ENCODE measurements at regions not wholly inside any gene's neighbourhood (a gene's known extent, or its start where the extent isn't known, plus 50 kb on each side); places are given as distances from the start of the nearest gene placed in this dataset.

DNA sequence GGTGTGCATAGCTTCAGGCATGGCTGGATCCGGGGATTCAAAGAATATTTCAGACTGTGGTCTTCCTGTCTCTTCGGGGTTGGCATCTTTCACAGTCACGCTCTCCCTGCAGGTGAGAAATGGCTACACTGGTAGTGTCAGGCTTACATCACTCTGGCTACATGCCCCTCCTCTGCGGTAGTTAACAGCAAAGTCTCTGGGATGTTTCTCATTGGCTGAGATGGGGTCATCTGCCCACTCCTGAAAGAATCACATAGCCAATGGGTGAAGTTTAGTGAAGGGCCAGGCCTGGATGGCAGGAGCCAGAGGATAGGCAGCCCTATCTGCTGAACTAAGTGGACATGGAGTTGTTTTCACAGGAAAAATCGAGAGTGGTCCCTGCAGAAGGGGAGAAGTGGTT is 356.5 kb downstream of the MATN1 start:
- no peak for TF ChIP-seq YY1 (IDR thresholded peaks at IDR 0.05; ENCODE audit: insufficient read depth, insufficient read length)
- no peak for TF ChIP-seq ZNF274 (IDR thresholded peaks at IDR 0.05; ENCODE audit: low read depth, low read length)
- TF ChIP-seq SUZ12 (IDR thresholded peaks at IDR 0.05; ENCODE audit: extremely low read depth, insufficient read depth, insufficient read length): no peak

All from NT2/D1 (cell line).